NCI-H345 treated with DMSO at 0.1 percent for 48 hours (cell line): ENCODE measurements at regions not wholly inside any gene's neighbourhood (a gene's known extent, or its start where the extent isn't known, plus 50 kb on each side); places are given as distances from the start of the nearest gene placed in this dataset.
A peak's percentile ranks its signal among the peaks of the same experiment; 100 is the strongest.
"Not testable (repeated sequence)": the region's sequence is repeated elsewhere in the genome, so short reads cannot be mapped to it uniquely, and the experiment has no call there.

Experiments used
- DNase-seq: peaks from one replicate; lab custom pipeline; 2025; ENCODE audit not compliant: unreplicated experiment; lab: John Stamatoyannopoulos, UW

GRCh38 chr6:22349051-22349450, 52.2 kb upstream of the PRL start:
- DNase-seq, result no peak

GRCh38 chr6:22349528-22349927, 52.7 kb upstream of the PRL start:
- no peak for DNase-seq

GRCh38 chr6:22350109-22350508, 53.3 kb upstream of the PRL start:
- peak; percentile 8 for DNase-seq

DNA sequence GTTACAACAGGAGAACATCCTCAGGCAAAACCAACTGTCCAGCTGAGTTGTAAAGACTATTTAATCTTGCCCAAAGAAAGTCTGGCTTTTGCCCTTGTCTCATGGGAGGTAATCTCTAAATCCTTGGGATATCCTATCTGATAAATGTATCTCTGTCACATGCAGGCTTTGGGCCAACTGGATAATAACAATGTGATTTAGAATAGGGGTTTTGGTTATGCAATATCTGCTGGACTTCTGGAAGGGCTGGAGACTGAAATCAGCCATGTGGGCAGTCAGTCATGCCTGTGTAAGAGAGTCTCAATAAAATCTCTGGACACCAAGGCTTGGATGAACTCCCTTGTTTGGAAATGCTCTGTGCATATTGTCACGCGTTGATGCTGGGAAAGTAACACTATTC, 56.3 kb upstream of the PRL start:
- no peak for DNase-seq

DNA sequence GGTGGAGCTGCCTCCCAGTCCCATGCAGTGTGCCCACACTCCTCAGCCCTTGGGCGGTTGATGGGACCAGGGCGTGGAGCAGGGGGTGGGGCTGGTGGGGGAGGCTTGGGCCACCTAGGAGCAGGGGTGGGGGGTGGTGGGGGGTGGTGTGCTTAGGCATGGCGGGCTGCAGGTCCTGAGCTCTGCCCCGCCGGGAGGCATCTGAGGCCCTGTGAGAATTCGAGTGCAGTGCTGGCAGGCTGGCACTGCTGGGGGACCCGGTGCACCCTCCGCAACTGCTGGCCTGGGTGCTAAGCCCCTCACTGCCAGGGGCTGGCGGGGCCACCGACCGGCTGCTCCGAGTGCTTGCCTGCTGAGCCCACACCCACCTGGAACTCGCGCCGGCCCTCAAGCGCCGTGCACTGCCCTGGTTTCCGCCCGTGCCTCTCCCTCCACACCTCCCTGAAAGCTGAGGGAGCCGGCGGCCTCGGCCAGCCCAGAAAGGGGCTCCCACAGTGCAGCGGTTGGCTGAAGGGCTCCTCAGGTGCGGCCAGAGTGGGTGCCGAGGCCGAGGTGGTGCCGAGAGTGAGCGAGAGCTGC, 59.6 kb upstream of the PRL start:
- no peak for DNase-seq

- DNase-seq, result no peak
Observed at GRCh38 chr6:22357724-22358189, 60.9 kb upstream of the PRL start.

GRCh38 chr6:22361576-22361975, 64.7 kb upstream of the PRL start:
- DNase-seq, result no peak

DNA sequence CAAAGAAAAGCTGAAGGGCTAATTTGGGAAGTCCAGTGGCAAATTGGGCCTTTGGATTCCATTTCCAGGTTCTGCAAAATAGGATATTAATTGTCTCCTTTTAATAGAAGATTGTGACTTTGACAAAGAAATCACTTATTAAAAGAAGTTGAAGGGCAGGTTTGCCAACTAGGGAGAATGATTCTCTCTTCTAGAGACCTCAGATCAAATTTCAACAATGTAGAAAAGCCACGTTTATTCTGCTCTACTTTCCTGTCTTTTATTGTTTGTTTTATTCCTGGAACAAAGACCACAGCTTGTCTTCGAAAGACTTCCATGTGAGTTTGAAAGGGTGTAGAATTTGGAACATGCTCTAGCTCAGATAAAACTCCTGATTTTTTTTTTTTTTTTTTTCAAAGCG, 65.5 kb upstream of the PRL start:
- peak; percentile 38 for DNase-seq

DNA sequence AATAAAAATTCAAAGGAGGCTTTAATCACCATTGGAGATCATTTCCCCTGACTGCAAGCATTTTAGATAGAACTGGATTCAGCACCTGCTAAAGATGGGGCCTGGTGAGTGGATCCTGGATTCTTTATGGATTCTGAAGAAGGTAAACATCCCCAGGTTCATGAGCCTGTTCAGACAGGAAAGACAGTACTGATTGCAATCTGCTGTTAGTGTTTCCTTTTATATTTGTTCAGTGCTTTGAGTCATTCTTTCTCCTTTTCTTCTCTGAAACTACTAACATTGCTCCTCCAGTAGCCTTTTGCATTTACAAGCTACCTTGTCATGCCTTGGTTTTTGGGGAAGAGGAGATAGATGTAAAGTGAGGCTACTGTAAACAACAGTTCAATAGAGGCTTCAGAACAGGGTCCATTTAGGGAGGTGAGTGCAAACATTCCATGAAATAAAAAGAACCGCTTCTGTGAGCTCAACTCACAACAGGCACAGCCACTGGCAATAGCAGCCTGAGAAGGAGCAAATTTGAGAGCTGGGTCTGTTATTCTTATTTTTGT, 66.4 kb upstream of the PRL start:
- DNase-seq, result peak; percentile 94

- peak; percentile 69 for DNase-seq
Observed at GRCh38 chr6:22363714-22364239, 66.9 kb upstream of the PRL start.

GRCh38 chr6:22364306-22364705, 67.5 kb upstream of the PRL start:
- no peak for DNase-seq

DNA sequence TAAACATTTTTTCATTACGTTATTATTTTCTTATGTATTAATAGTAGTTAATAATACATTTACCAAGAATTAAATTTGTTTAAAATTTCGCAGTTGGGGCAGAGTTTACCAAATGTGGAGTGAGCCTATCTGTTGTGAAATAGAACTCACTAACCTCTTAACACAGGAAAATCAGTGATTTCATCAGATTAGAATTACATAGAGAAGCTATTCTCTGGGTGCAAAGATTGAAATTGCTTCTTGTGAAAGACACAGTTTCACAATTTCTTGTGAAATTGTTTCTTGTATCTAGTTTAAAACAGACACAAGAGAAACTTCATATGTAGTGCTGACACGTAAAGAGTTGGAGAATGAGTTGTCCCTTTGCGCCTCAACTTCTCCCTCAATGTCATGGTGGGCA, 69.4 kb upstream of the PRL start:
- DNase-seq, result no peak

DNA sequence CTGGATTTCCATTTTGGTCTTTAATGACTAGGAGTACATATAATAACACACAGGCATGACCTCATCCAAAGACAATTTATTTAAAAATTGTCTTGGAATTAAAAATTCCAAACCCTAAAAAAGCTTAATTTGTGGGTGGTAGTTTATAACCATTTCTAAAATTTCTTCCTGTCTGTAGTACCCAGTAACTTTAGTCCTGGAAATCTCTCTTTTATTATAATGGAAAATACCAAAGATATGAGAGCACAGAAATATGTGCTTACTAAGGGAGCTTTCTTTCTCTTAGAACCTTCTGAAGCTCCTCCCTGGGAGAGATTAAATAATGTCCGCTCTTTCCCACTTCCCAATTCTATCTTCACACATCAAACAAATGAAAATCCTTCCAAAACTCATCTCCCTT, 70.5 kb upstream of the PRL start:
- no peak for DNase-seq

GRCh38 chr6:22368794-22369193, 72.0 kb upstream of the PRL start:
- DNase-seq, result no peak

DNA sequence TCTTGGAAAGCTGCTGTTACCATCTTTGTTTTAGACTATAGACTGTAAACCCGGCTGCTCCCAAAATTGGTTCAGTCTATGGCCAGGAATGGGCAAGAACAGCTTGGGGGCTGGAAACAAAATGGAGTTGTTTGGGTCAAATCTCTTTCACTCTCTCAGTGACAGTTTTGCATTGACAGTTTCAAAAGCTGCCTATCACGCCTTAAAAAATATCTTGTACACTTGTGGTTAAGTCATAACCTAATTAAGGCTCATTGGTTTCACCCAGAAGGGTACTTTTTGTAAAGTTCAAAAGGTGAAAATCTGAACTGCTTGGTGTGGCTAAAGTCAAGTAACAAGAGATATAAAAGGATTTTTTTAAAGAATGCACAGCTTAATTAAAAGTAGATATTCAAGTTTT, 76.1 kb upstream of the PRL start:
- DNase-seq, result no peak

DNA sequence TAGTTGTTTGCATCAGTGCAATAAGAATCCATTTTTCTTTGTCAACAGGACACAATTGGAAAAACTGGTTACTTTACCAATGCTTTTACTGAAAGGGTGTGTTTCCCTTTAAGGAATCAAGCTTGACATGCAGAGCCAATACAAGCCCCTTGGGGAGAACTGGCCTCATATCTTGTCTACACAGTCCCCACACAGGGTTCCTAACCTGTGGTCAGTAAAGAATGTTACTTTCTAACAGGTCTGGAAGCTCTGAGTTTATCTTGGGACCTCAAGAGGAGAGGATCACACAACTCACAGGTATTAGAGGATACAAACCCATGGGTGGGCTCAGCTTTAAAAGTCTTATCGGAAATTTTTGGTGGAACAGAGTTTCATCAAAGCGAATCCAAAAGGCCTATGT, 78.1 kb upstream of the PRL start:
- not testable (repeated sequence) for DNase-seq

- not testable (repeated sequence) for DNase-seq
Observed at GRCh38 chr6:22376293-22376692, 79.5 kb upstream of the PRL start.

GRCh38 chr6:22378536-22378935, 81.7 kb upstream of the PRL start:
- DNase-seq, result not testable (repeated sequence)

DNA sequence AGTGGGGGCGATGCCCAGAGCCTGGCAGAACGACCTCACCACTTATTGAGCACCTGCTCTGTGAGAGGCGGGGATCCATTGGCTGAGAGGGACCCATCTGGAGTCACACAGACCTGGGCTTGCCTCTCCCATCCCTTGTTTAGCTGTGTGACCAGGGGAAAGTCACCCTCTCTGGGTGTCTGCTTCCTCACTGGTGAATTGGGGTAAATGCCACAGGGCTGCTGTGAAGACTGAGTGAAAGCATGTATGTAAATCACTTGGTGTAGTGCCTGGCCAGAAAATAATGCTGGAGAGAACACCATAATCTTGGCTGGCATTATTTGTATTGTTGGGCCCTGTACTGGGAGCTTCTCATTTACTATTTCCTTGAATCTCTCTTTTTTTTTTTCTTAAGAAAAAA, 83.4 kb upstream of the PRL start:
- DNase-seq, result no peak

DNA sequence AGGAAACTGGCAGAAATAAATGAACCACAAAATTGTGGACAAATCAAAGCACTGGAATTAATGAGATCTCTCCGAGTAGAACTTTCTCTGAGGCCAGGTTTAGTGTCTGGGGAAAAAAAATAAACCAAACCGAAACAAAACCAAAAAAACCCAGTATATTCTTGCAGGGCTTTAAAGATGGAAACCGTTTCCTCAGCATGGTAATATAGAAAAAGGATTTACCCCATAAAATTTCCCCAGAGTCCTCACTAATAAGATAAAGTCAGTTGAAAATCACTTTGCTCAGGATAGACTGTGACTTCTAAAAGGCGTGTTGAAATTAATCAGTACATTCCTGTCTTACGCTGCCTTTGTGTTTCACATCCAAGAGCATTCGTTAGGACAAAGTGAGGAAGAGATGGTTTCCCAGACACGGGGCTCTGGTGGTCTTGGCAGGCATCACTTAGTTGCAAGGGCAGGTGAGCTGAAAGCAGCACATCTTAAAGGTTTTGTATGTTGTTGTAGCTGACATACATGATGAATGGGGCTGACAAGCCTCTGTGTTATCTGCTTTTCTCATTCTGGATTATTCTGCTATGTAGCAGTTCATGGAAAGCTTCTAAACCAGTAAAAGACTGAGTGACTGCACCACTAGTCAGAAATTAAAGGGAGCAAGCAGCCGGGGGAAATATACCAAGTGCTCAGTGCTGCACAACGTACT, 85.2 kb upstream of the PRL start:
- no peak for DNase-seq

GRCh38 chr6:22383016-22383415, 86.2 kb upstream of the PRL start:
- DNase-seq, result no peak

GRCh38 chr6:22392711-22393110, 95.9 kb upstream of the PRL start:
- no peak for DNase-seq
